ENCODE measurements at regions not wholly inside any gene's neighbourhood (a gene's known extent, or its start where the extent isn't known, plus 50 kb on each side); places are given as distances from the start of the nearest gene placed in this dataset.
"Not testable (repeated sequence)": the region's sequence is repeated elsewhere in the genome, so short reads cannot be mapped to it uniquely, and the experiment has no call there.

GRCh38 chr12:131659484-131659883 is 51.4 kb upstream of the SFSWAP start:
- not testable (repeated sequence) for TF ChIP-seq CTCF (IDR thresholded peaks at IDR 0.05; ENCODE audit: poor library complexity); EZH2 (IDR thresholded peaks at IDR 0.05; ENCODE audit: borderline replicate concordance)
